Astrocyte of the cerebellum (primary cell): ENCODE measurements at regions not wholly inside any gene's neighbourhood (a gene's known extent, or its start where the extent isn't known, plus 50 kb on each side); places are given as distances from the start of the nearest gene placed in this dataset.

Source experiments
- DNase-seq: peaks from one replicate; pipeline ENCODE4 v3.0.0-alpha.2; 2011; ENCODE audit warnings: low read depth
- H3K4me3 ChIP-seq: 2 replicates; pipeline ENCODE4 v1.5.1; 2011; ENCODE audit warnings: mild to moderate bottlenecking, low read depth, low read length, moderate library complexity
- in situ Hi-C: cut with HindIII; loops from 2 replicates; pipeline ENCODE4 v1.10.0; 2017; ENCODE audit warnings: low sequenced_read_pairs
- TF ChIP-seq, protein P1 (sequence below): IDR thresholded peaks from 2 replicates; pipeline ENCODE4 v1.5.1; 2012; ENCODE audit warnings: low read length, low read depth, moderate library complexity, mild to moderate bottlenecking; ENCODE audit errors: missing control alignments

DNA sequence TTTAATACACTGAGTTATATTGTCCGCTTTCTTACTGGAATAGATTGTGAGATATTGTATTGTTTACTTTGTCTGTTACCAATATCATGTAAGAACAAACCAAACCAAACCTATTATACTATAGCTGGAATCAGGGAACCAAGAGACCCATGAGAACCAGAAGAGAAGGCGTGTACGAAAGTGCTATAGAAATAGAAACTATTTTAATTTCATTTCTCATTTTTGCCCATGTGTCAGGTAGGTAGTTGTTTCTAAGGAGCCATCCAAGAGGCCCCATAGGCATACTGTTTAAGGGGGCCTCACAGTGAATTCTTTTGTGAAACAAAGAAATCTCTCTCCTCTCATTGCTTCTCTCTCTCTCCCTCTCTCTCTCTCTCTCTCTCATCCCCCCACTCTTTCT is 363.6 kb downstream of the RNF144A start:
- no peak overlapping the region for H3K4me3 ChIP-seq
- DNase-seq, result no peak
- in situ Hi-C loops, result no loop called here
- TF ChIP-seq, protein P1, sequence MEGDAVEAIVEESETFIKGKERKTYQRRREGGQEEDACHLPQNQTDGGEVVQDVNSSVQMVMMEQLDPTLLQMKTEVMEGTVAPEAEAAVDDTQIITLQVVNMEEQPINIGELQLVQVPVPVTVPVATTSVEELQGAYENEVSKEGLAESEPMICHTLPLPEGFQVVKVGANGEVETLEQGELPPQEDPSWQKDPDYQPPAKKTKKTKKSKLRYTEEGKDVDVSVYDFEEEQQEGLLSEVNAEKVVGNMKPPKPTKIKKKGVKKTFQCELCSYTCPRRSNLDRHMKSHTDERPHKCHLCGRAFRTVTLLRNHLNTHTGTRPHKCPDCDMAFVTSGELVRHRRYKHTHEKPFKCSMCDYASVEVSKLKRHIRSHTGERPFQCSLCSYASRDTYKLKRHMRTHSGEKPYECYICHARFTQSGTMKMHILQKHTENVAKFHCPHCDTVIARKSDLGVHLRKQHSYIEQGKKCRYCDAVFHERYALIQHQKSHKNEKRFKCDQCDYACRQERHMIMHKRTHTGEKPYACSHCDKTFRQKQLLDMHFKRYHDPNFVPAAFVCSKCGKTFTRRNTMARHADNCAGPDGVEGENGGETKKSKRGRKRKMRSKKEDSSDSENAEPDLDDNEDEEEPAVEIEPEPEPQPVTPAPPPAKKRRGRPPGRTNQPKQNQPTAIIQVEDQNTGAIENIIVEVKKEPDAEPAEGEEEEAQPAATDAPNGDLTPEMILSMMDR, result no peak

DNA sequence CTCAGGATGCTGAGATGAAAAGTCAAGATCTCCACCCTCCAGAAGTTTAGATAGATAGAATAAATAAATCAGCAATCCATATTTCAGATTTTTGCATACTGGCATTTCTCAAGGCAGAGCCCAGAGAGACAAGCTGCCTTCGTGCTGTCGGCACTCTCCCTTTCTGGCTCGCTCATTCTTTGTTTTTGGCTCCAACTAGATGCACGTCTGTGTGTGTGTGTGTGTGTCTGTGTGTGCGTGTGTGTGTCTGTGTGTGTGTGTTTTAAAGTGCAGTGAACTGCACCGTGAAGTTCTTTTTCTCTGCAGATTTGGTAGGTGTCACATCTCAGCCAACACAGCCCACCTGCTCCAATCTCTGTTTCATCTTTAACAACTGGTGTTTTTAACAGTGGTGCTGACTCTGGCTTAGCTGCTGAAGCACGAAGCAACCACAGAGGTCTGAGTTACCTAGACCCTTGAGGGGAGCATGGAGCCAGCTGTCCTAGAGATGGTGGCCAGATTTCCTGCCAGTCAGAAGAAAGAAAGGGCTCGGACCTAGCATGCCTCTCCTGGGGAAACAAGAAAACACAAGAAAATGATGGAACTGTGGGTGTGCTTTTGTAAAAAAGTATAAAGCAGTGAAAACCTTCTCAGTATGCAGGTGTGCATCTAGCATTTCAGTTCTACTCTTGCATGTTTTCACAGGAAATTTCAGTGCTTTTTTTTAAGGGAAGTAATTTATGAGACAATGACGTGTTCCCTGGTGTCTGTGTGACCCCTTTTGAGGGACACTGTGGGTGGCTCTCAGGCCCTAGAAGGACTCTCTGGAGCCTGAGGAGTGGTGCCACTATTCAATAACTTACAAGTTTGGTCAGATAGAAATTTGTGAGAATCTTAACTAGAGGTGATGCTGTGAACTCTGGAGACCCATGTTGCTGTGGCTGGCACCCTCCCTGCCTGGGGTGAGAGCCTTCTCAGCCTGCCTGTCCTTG is 364.3 kb downstream of the RNF144A start:
- in situ Hi-C loops, result no loop called here
- TF ChIP-seq, protein P1, result no peak

GRCh38 chr2:7286120-7286519 is 368.9 kb downstream of the RNF144A start:
- in situ Hi-C loops, result no loop called here
- no peak for DNase-seq
- H3K4me3 ChIP-seq, result no peak overlapping the region
- TF ChIP-seq, protein P1, result no peak

More for the DNA sequence above, 364.3 kb downstream of the RNF144A start:
- no peak overlapping the region for H3K4me3 ChIP-seq
- DNase-seq, result no peak

DNA sequence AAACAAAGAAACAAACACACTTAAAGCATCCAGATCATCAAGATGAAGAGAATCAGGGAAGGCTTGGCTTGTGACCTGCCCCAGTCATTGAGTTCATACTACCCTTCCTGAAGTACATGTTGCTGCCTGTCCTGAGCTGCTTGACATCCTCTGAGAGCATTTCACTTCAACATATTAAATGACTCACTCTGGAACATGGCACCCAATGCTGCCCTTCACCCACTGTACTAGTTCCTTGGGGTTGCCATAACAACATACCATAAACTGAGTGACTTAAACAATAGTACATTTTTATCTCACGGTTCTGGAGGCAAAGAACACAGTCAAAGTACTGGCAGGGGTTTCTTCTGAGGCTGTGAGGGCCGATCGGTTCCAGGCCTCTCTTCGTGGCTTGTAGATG is 371.3 kb downstream of the RNF144A start:
- TF ChIP-seq, protein P1, result no peak
- no peak overlapping the region for H3K4me3 ChIP-seq
- in situ Hi-C loops, result no loop called here
- DNase-seq, result no peak

- TF ChIP-seq, protein P1, result no peak
- DNase-seq, result no peak
- no peak overlapping the region for H3K4me3 ChIP-seq
- in situ Hi-C loops, result no loop called here
Observed at GRCh38 chr2:7289697-7290096, 372.5 kb downstream of the RNF144A start.

DNA sequence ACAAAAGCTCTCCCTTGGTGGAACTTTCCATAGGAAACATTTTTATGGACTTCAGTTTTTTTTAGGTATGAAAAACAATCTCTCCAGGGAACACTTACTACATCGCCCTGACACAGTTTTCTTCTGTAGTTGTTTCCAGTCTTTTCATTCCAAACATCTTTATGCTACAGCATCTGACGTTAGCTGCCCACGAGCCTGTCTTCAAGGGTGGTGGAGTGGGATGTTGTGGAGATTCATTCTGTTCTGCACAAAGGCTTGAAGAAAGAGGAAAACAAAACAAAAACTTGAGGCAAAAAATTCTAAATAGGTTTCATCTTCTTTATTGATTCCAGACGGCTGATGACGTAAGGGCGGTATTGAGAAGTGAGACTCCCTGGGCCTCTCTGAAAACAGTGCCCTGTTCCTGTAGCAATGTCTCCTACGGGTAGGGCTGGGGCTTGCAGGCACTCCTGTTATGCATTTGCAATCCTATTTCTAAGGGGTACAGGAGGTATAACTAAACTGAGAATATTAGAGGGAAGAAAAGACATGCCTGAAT is 375.0 kb downstream of the RNF144A start:
- H3K4me3 ChIP-seq, result no peak overlapping the region
- in situ Hi-C loops, result no loop called here
- no peak for DNase-seq
- TF ChIP-seq, protein P1, result no peak
